ENCODE measurements at regions not wholly inside any gene's neighbourhood (a gene's known extent, or its start where the extent isn't known, plus 50 kb on each side); places are given as distances from the start of the nearest gene placed in this dataset.

GRCh38 chr4:20302336-20302735 is 50.6 kb downstream of the SLIT2 start:
- WGBS, 2 donors = 83 to 87% methylated on average over 2 of the region's 2 CpGs

DNA sequence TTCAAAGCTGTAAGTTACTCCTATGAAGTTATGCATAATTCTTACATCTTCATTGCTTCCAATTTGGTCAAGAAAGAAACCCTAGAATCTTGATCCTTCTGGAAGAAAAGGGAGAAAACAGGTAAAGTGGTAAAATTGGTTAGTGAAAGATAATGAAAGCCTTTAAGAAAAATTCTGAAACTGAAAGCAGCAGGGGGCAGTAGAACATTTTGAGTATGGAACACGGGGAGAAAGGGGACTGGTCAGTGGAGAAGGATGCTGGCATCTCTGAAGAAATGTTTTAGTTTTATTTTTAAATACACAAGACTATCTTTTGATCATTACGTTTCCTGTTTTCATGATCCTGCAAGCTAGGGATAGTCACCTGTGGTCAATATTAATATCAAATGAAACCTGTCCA is 54.3 kb downstream of the SLIT2 start:
- intact Hi-C loops (cut with DNase I) = loop anchor here in 3 of 10 donors (10.0 kb wide), 3 partner anchors 119 to 249 kb away; no protein-coding TSS in a partner anchor
- 38 to 54% methylated on average over 2 of the region's 2 CpGs for WGBS, 2 donors
- TF ChIP-seq, protein P1, sequence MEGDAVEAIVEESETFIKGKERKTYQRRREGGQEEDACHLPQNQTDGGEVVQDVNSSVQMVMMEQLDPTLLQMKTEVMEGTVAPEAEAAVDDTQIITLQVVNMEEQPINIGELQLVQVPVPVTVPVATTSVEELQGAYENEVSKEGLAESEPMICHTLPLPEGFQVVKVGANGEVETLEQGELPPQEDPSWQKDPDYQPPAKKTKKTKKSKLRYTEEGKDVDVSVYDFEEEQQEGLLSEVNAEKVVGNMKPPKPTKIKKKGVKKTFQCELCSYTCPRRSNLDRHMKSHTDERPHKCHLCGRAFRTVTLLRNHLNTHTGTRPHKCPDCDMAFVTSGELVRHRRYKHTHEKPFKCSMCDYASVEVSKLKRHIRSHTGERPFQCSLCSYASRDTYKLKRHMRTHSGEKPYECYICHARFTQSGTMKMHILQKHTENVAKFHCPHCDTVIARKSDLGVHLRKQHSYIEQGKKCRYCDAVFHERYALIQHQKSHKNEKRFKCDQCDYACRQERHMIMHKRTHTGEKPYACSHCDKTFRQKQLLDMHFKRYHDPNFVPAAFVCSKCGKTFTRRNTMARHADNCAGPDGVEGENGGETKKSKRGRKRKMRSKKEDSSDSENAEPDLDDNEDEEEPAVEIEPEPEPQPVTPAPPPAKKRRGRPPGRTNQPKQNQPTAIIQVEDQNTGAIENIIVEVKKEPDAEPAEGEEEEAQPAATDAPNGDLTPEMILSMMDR (IDR thresholded peaks at IDR 0.05) = peak in 1 of 9 donors; percentile 9

More at GRCh38 chr4:20302336-20302735, 50.6 kb downstream of the SLIT2 start:
- intact Hi-C loops (cut with DNase I) = loop anchor here in 3 of 10 donors (10.0 kb wide), 3 partner anchors 122 to 252 kb away; no protein-coding TSS in a partner anchor
- H3K4me1 ChIP-seq = no peaks in the 10 kb centered on the region
- TF ChIP-seq, protein P1 (IDR thresholded peaks at IDR 0.05) = no peak
- no peaks in the 10 kb centered on the region for H3K27me3 ChIP-seq
- H3K27ac ChIP-seq = no peak overlapping the region
- ATAC-seq = no peak
- no peaks in the 10 kb centered on the region for H3K36me3 ChIP-seq
- DNase-seq = no peak
- no peaks in the 10 kb centered on the region for H3K9me3 ChIP-seq
- H3K4me3 ChIP-seq = no peak overlapping the region

DNA sequence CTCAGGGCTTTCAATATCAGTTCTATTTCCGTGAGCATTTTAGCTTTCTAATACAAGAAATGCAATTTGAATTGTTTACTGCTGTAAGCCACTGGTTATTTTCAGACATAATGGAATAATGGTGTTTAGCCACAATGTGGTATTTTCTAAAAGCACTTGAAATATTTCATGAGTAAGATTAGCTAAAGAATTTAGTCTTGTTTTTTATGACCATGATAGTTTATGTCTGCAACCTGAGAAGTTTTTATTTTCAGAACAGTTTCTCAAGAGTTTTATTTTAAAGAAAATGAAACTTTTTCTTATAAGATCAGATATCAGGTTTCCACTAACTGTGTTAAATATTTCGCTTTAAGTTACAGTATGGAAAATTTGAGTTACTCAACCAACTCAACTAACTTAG is 60.2 kb downstream of the SLIT2 start:
- Histone ChIP-seq H3K4me1 (no peaks in the 10 kb centered on the region), H3K9me3 (no peaks in the 10 kb centered on the region), H3K36me3 (no peaks in the 10 kb centered on the region), H3K27ac (no peak overlapping the region), H3K27me3 (no peaks in the 10 kb centered on the region), H3K4me3 (no peak overlapping the region)
- TF ChIP-seq, protein P1 (IDR thresholded peaks at IDR 0.05) = no peak
- ATAC-seq = no peak
- intact Hi-C loops (cut with DNase I) = no loop called here
- DNase-seq = no peak
- 90 to 93% methylated on average over 2 of the region's 2 CpGs for WGBS, 2 donors

More for the DNA sequence above, 54.3 kb downstream of the SLIT2 start:
- H3K27me3 ChIP-seq = no peaks in the 10 kb centered on the region
- no peak overlapping the region for H3K4me3 ChIP-seq
- no peaks in the 10 kb centered on the region for H3K36me3 ChIP-seq
- no peak overlapping the region for H3K27ac ChIP-seq
- no peaks in the 10 kb centered on the region for H3K4me1 ChIP-seq
- no peak for DNase-seq
- no peaks in the 10 kb centered on the region for H3K9me3 ChIP-seq
- ATAC-seq = no peak

- intact Hi-C loops (cut with DNase I) = no loop called here
- H3K27me3 ChIP-seq = no peaks in the 10 kb centered on the region
- WGBS, 2 donors = 38 to 50% methylated on average over 12 of the region's 12 CpGs
- no peak overlapping the region for H3K4me3 ChIP-seq
- H3K36me3 ChIP-seq = no peaks in the 10 kb centered on the region
- TF ChIP-seq, protein P1 (IDR thresholded peaks at IDR 0.05) = peak in 4 of 9 donors; percentile 10 to 37 (median 20)
- no peak overlapping the region for H3K27ac ChIP-seq
- no peak for DNase-seq
- no peaks in the 10 kb centered on the region for H3K9me3 ChIP-seq
- no peaks in the 10 kb centered on the region for H3K4me1 ChIP-seq
- ATAC-seq = peak in 1 of 8 donors; percentile 55
Observed at GRCh38 chr4:20313237-20314030, 61.7 kb downstream of the SLIT2 start.

Measured in heart right ventricle (tissue), 16 donors.